Right ventricle myocardium inferior (tissue), 1 donor: ENCODE measurements at regions not wholly inside any gene's neighbourhood (a gene's known extent, or its start where the extent isn't known, plus 50 kb on each side); places are given as distances from the start of the nearest gene placed in this dataset.
"Not testable (repeated sequence)": the region's sequence is repeated elsewhere in the genome, so short reads cannot be mapped to it uniquely, and the experiment has no call there.

ENCODE experiments used
- ATAC-seq: fragments of 200-7000 bp; cut with Tn5 transposase; one replicate; pipeline ENCODE4 v1.9.1; 2020; ENCODE audit warnings: mild to moderate bottlenecking, moderate library complexity
- DNase-seq: peaks from one replicate; pipeline ENCODE4 v3.0.0; 2021; ENCODE audit errors: missing footprints
- intact Hi-C: fragments of 100-400 bp; cut with DNase I; formaldehyde crosslinking; loops from one replicate; pipeline ENCODE4 v1.11.0; 2022
- donor health status: DM: no; HTN: yes; CAD: no; lungs with severe emphysema.

DNA sequence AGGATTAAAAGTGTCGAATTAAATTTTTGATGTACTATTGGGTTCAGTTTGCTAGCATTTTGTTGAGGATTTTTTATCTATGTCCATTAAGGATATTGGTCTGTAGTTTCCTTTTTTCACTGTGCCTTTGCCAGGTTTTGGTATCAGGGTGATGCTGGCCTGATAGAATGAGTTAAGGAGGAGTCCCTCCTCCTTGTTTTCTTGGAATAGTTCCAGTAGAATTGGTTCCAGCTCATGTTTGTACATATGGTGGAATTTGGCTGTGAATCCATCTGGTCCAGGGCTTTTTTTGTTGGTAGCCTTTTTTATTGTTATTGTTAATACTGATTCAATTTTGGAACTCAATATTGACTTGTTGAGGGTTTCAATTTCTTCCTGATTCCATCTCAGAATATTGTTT, 141.8 kb downstream of the SIM1 start:
- ATAC-seq (no peak), DNase-seq (no peak)
- intact Hi-C loops: no loop called here

- intact Hi-C loops: no loop called here
- no peak for ATAC-seq
- no peak for DNase-seq
These were observed 144.0 kb downstream of the SIM1 start for GRCh38 chr6:100320686-100321085.

- intact Hi-C loops: no loop called here
- ATAC-seq: no peak
- DNase-seq: no peak
These were observed 147.7 kb downstream of the SIM1 start for GRCh38 chr6:100317031-100317430.

GRCh38 chr6:100314186-100314585, 150.5 kb downstream of the SIM1 start:
- intact Hi-C loops: no loop called here
- no peak for DNase-seq
- no peak for ATAC-seq

GRCh38 chr6:100311707-100312251, 152.9 kb downstream of the SIM1 start:
- intact Hi-C loops: no loop called here
- no peak for DNase-seq
- no peak for ATAC-seq

GRCh38 chr6:100309174-100309573, 155.5 kb downstream of the SIM1 start:
- ATAC-seq (no peak), DNase-seq (no peak)
- intact Hi-C loops: no loop called here

DNA sequence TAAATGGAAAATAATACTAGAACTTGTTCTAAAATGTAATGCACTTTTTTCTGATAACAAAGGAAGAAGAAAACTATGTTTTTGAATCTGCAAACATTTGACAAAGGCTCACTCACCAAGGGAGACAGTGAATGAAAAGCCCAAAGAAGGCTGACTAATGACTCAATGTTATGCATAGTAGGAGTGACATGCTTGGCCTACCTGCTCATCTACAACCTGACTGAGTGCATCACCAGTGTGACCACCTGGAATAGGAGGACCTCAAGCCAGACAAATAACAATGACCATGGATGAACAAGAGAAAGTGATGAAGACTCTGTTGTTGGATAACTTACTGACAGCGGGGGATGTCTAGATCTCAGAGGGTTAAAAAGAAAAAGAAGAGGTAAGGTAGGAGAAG, 157.2 kb downstream of the SIM1 start:
- intact Hi-C loops: no loop called here
- DNase-seq (no peak), ATAC-seq (no peak)

- ATAC-seq (no peak), DNase-seq (no peak)
- intact Hi-C loops: no loop called here
These were observed 159.4 kb downstream of the SIM1 start for GRCh38 chr6:100305209-100305869.

DNA sequence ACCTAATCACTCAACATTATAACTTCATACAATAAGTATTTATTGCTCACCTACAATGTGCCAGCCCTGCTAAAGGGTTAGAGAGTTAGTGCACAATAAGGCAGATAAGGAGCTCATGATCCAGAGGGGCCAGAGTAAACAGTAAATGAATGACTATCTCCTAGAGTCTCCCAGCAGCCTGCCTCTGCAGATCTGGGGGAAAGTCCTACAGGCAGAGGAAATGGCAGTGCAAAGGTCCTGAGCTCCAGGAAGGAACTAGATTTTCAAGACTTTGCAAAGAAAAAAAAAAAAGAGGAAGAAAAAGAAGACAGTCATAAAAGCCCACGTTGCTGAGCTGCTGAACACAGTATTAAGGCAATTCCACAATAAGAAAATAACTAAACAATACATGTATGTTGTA, 160.1 kb downstream of the SIM1 start:
- intact Hi-C loops: no loop called here
- ATAC-seq: no peak
- no peak for DNase-seq

GRCh38 chr6:100301731-100302130, 163.0 kb downstream of the SIM1 start:
- no peak for ATAC-seq
- intact Hi-C loops: no loop called here
- no peak for DNase-seq

GRCh38 chr6:100300221-100300736, 164.4 kb downstream of the SIM1 start:
- DNase-seq (no peak), ATAC-seq (no peak)
- intact Hi-C loops: no loop called here

- intact Hi-C loops: no loop called here
- DNase-seq (no peak), ATAC-seq (no peak)
These were observed 167.7 kb downstream of the SIM1 start for GRCh38 chr6:100296810-100297544.

DNA sequence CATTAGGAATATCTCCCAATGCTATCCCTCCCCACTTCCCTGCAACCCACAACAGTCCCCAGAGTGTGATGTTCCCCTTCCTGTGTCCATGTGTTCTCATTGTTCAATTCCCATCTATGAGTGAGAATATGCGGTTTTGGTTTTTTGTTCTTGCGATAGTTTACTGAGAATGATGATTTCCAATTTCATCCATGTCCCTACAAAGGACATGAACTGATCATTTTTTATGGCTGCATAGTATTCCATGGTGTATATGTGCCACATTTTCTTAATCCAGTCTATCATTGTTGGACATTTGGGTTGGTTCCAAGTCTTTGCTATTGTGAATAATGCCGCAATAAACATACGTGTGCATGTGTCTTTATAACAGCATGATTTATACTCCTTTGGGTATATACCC, 169.5 kb downstream of the SIM1 start:
- DNase-seq, ATAC-seq, intact Hi-C loops: not testable (repeated sequence)

DNA sequence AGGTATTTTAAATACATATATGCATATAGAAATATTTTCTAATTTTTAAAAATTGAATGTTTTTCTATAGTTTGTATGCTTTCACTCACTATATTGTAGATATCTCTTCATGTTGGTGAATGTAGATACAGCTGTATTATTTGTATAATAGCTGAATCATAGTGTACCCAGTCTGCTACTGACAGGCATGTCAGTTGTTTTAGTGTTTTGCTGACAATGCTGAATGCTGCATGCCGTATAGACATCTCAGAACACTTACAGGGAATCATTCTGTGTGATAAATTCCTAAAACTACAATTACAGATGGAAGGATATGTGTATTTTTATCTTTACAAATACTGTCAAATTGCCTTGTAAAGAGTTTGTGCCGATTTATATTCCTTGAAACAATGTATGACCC, 175.4 kb downstream of the SIM1 start:
- no peak for ATAC-seq
- intact Hi-C loops: no loop called here
- DNase-seq: no peak

GRCh38 chr6:100288311-100288710, 176.4 kb downstream of the SIM1 start:
- ATAC-seq (no peak), DNase-seq (no peak)
- intact Hi-C loops: no loop called here

- DNase-seq (no peak), ATAC-seq (no peak)
- intact Hi-C loops: no loop called here
These were observed 181.4 kb downstream of the SIM1 start for GRCh38 chr6:100283285-100283684.

GRCh38 chr6:100281471-100281901, 183.2 kb downstream of the SIM1 start:
- ATAC-seq: no peak

GRCh38 chr6:100276311-100277057, 188.2 kb downstream of the SIM1 start:
- no peak for ATAC-seq
- intact Hi-C loops: no loop called here
- no peak for DNase-seq

More at GRCh38 chr6:100281471-100281901, 183.2 kb downstream of the SIM1 start:
- intact Hi-C loops: no loop called here
- no peak for DNase-seq

DNA sequence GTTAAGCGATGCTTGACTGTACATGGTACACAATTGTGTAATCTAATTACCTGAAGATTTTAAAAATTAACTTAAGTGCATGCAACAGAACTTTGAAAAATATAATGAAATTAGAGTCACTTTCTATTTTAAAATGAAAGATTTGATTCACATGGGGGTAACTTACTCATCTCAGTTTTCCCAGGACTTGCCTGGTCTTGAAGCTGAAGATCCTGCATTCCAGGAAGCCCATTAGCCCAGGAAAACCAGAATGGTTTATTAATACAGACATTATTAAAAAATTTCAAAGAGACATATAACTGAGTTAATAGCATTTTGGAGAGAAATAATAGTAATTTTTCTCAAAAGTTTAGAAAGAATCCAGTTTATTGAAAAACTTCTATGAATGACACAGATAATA, 190.6 kb downstream of the SIM1 start:
- intact Hi-C loops: no loop called here
- no peak for DNase-seq
- no peak for ATAC-seq
